HG03196 (cell line): ENCODE measurements at regions not wholly inside any gene's neighbourhood (a gene's known extent, or its start where the extent isn't known, plus 50 kb on each side); places are given as distances from the start of the nearest gene placed in this dataset.

Experiments
- ATAC-seq: cut with Tn5 transposase; IDR thresholded peaks from one replicate; pipeline ENCODE4 v1.9.1; 2021; ENCODE audit not compliant: unreplicated experiment

DNA sequence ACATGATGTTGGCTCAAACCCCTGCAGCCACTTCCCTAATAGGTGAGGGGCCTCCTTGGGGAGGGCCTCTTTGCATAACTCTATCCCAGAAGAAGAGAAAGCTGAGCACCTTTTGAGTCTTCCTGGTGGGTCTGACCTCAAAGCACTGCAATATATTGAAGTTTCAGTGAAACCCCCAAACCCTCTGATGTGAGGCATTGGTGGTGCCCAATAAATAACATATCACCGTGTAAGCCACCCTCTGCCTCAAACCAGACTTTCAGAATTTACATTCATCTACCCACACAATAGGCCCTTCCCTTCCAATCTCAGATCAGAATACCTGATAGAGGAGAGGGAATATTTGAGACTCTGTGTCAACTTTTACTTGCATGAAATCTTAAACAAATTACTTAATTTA, 142.8 kb upstream of the STK17B start:
- no peak for ATAC-seq

DNA sequence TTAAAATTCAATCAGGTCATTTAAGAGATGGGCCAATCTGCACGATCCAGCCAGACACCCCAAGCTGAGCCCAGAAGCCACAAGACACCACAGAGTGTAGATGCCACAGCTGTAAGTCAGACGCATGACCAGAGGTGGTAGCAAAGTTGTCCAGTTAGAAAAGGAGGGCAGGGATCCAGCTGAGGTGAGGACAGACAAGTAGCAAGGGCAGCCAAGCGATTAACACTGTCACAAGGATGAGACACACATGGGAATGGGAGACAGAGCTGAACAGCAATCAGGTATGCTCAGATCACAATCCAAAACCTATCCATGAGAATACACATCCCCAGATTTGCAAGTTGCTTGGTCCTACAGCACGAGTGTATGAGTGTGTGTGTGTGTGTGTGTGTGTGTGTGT, 143.4 kb upstream of the STK17B start:
- ATAC-seq = no peak

DNA sequence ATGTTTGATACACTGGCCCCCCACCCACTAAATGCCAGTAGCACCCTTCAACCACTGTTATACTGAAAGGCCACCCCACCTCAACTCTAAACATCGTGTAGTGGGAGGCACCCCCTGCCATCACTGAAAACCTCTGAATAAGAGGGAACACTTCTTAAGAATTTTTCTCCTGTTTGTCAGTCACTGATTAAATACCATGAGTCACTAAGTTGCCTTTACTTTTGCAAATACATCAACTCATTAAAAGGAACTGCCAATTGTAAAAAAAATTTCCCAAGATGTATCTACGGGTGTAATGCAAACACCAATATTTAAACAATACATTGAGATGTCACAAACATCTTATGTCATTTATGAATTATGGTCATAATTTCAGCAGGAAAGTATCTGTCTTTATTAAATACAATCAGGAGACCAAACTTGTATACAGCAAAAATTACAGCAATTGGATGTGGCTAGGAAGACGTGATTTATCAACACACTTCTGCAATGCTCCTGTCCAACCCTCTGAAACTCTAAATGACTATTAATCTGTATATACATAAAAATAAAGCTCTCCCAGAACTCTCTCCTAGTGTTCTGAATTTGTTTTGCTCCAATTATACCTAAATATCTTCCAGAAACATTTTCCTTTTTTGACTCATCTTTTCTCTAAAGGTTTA, 144.1 kb upstream of the STK17B start:
- ATAC-seq = no peak

DNA sequence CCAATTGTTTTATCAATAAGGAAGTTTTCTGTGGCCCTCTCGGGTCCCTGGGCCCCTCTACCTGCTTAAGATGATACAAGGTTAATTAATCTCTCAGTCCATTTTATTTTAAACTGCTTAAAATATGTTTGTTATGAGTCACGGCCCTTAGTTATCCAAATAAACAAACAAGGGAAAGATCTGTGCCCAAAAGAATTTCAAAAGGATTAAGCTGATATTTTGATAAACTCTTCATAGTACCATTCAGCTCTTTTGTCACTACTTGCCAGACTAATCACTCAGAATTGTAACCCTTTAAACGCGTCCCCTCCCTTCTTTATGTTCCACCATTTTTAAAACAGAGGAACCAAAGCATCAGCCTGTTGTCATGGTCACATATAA, 144.7 kb upstream of the STK17B start:
- no peak for ATAC-seq

DNA sequence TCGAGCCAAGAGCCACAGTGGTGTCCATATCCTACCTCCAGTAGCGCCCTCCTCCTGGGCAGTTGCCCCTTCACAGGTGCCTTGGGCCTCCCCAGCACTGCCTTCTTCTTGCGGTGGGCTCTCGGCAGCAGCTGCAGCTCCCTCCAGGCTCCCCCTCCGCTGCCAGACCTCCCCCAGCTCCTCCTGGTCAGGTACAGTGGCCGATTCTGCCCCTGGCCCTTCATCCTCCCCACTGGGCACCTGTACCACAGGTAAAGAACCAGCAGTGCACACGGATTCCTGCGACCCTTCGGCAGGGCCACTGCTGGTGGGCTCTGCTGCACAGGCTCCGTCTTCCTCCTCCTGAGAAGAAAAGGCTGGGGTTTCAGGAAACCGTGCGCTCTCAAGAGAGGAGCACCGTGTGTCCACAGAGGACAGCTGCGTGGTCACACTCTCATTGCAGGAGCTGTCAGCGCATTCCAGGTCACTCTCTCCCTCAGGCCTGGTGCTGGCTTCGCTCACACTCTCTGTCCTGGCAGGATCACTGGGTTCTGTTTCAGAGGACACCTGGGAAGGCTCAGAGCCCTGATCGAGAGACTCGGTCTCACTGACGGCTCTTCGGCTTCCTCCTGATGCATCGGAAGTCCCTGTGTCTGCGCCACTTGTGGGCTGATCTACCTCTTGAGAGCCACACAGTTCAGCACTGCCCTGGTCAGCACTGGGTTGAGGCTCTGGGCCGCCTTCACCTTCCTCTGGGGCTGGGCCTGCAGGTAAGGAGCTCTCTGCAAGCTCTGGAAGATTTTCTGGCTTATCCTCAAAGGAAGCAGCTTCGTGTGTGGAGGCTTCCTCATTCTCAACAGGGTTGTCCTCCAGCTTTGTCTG, 147.4 kb upstream of the STK17B start:
- no peak for ATAC-seq

DNA sequence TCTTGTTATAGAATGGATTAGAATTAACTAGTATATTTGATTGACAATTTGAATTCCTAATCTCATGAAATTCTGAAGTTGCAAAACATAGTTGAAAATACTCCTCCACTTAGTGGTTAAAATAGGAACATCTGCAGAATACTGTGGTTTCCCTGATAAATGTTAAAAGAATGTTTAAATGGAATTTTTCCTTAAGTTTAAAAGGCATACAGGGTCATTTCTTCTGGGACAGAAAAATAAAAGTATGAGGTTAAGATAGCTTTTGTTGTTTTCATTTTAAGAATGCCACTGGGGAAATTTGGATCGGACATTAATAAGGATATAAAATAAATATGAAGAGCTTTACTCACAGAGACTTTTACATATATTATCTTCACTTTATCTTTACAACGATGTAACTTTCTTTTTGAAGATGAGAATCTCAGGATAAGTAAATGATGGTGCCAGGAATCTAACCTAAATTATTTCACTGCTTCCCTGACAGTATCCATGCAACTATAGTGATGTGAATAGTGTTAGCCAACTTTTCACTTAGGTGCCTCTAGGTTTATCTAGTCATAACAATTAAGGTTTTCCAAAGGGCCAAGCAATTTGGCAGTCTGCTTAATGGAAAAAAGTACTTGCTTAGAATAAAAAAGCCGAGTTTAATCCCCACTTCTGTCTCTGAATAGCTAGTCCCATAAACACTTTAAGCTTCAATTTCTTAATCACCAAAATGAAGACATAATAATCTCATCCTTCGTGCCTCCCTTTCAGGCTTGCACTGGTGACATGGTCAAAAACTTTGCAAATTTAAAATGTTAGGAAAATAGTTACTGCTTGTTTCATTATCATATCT, 151.8 kb upstream of the STK17B start:
- ATAC-seq = no peak

DNA sequence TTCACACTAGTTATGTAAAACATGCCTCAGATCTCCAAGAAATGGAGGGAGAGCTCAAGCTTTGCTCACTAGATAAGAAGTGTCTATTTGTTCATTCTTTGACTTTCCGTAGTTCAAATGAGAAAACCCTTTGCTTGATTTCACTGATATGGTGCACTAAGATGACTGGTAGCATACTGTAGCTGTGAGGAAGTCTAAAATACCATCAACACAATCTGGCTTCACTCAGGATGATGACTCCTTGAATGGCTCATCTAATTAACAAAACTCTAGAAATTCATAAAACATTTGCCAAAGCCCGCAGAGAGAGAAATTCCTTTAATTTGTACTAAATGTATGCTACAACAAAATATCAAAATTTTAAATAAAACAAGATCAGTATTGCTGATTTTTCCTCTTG, 152.8 kb upstream of the STK17B start:
- no peak for ATAC-seq

DNA sequence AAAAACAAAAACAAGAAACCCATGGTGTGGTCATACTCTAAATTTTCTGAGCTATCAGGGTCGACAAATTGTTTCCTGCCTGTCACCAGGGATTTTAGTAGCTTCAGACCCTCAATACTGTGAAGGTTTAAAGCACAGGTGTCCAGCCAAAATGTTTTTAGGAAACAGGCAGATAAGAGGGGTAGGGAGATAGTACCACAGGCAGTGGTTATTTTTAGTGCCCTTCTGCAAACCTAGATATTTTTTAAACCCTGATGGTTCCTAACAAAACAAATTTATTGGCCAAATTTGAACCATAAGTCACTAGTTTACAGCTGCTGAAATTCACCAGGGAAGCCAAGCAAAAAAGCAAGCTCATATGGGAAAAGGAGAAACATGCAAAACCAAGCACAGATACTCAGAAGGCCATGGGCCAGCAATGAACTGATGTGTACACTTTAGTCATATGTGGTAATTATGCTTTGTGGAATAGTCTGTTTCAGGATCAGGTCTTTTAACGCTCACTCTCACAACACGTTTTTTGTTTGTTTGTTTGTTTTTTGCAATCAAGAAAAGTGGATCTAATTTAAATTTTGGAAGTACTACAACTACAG, 156.8 kb upstream of the STK17B start:
- no peak for ATAC-seq

DNA sequence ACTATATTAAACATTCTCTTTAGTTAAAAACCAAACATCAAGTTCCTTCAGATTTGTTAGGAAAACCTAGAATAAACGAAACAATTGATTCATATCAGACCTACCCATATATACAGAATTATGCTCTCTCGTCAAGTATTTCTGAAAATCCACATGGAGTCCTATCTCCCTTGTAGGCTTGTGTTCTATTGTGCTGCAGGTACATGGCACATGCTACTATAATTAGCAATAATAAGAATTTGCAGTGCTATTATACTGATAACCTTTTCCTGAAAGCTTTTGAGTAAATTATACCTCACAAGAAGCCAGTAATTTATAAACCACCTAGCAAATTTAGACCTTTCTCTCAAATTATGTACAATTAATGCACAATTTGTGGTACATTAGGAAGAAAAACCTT, 158.6 kb upstream of the STK17B start:
- no peak for ATAC-seq

DNA sequence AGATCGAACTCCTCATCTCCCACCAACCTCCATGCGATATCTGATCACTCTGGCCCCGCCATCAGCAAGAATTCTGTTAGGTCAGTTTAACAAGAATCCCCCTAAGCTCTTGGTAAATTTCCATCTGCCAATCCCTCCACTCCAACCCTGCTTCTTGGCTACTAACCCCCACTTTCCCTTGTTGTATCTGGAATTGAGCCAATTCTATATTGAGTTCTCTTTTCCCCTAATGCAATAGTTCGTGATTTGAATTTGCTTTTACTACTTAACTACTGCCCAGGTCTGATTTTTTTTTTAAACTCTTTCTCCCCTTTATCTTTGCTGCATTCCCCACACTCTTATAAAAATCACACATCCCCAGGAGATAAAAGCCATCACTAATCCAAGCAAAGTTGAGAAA, 159.3 kb upstream of the STK17B start:
- ATAC-seq = no peak

DNA sequence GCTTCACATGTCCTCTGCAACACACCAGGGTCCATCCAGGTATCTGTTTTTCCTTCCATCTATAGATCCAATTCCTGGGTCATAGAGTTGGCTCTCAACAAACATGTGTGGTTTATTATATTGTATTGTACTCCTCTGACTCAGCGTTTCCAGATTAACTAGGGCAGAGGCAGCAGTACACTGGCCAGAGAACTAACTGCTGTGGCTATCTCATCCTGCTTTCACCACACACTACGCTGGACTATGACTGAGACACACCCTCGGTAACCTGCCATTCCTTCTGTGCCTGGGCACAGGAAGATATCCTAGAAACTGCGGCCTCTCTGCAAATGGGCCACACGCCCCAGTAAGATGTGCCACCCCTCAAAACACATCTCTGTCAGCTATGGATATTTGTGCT, 159.8 kb upstream of the STK17B start:
- no peak for ATAC-seq

DNA sequence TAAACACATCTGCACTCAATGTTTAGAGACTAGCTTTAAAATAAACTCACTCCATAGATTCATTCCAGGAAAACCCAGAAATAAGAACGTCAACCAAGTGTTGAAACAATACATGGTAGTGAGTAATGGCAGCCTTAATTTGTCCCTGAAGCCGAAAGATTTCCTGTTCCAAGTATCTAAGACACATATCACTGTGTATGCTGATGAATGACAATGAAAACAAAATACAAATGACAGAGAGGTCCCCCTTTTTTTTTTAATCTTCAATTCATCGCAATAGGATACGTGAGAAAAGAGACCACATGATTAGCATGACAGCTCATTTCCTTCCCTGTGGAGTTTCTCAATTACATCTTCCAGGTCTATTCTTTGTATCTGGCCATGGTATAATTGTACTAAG, 160.5 kb upstream of the STK17B start:
- no peak for ATAC-seq

DNA sequence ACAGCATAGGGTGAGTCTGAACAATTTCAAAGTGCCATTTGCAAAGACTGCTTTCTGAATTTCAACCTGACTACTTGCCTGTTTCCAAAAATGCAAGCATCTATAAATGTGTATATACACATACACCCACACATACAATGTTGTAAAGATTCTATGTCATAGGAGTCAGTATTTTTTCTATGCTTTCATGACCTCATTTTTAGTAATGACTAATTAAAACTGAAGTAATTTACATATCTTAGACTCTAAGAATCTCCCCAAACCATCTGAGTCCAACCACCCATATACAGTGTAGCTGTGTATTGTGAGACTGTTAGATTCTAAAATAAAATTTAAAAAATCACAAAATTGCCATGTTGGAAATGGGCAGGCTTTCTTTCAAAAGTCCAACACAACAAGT, 162.0 kb upstream of the STK17B start:
- no peak for ATAC-seq

DNA sequence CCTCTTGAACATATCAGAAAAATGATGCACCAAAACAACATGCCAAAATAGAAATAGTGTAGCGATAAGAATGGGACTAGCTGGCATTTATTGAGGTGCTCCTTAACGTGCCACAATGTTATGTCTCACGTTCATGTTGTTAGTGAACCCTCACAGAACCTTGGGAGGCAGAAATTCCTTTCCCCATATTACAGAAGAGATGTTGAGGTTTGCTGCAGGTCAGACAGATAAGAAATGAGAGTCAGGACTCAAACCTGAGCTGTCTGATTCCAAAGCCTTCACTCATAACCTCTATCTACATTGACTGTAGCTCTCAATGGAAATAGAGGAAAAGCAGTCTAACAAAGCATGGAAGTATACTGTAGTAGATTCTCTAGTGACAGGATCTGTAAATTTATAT, 163.3 kb upstream of the STK17B start:
- no peak for ATAC-seq

DNA sequence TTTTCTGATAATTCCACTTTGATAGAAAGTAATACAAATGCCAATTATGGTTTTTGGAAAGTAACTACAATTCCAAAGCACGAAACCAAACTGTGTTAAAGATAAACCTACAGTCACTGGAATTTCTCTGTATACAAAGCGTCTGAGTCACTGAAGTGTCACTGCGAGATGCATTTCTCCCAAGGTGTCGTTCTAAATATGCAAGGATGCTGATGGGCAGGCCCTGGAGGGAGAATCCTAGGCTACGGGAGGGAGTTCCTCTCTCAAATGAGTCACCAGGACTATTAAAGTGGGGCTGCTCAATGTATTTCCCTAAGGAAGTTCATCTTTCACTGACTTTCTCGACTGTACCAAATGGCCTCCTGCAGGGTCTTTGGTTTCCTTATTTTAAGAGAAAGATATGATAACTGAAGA, 163.8 kb upstream of the STK17B start:
- ATAC-seq = no peak

DNA sequence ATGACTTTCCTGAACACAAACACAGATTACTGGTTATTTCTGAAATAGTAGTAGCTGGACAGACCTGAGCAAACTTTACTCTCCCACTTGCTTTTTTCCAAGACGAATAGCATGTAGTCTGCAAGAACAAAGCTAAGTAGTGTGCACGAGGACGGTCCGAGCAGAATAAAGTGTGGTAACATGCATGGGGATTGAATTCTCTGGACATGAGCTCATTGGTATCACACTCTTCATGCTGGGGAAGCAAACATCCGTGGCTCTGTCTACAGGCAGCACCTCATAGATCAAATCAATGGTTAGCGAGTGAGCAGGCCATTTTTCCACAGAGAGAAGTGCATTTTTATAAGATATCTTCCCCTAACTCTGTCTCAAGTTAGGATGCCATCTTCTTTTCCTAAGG, 164.8 kb upstream of the STK17B start:
- no peak for ATAC-seq

DNA sequence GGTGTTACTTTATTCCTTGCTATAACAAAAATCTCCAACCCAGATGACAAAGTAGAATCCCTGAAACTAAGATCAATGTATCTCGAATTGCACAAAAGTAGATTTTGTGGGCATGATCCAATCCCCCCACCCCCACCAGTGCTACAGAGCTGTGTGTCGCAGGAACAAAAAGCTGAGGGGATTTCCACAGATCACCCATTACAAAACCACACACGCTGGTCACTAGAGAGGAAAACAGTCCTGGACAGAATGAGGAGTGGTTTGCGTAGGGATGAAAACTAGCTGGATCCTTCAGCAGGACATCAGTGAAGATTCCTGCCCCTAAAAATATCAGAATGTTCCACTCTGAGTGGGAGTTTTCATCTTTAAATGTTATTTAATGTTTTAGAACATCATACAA, 165.3 kb upstream of the STK17B start:
- ATAC-seq = no peak

DNA sequence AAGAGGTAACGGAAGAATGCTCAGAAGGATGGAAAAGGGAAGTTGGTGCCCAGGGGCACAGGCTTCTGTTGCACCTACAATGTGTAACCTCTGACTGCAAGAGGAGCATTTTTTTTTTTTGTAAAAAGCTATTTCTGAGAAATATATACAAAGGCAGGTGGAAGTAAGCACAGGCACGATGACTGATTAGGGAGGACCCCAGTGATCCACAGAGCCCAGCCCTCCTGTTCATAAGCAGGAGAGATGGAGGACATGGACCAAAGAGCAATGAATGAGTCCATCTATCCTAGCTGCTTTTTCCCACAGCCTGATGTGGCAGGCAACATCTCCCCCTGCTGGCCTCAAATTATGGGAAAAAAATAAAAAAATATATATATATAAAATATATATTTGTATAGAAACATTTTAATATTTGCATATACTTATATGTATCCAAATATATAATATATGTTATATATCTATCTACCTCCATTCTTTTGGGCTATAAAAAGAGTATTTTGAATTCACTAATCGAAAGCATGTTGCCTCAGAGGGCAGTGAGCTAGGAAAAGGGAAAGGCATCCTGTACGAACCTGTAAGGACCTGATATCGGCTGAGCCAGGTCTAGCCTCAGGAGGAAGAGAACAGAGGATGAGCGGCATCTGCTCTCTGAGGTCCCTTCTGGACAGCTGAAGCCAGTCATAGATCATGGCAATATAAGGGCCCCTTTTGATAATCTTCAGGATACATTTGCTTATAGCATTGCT, 166.0 kb upstream of the STK17B start:
- no peak for ATAC-seq

DNA sequence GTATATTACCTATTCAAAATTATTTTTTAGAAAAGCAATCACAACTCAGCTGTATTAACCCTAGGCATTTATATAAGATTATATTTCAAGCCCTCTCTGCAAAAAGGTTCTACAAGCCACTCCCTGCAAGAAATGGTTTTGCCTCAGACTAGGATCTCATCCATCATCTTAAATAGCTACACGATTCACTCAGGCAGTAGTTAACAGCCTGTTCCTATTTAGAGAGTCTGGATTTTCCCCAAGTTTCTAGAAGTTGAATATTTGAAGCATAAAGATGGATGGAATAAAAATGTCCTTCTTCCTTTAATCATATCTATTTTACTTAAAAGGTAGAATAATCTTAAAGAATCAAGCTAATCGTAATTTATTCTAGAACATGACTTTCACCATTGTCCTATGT, 167.1 kb upstream of the STK17B start:
- ATAC-seq = no peak

DNA sequence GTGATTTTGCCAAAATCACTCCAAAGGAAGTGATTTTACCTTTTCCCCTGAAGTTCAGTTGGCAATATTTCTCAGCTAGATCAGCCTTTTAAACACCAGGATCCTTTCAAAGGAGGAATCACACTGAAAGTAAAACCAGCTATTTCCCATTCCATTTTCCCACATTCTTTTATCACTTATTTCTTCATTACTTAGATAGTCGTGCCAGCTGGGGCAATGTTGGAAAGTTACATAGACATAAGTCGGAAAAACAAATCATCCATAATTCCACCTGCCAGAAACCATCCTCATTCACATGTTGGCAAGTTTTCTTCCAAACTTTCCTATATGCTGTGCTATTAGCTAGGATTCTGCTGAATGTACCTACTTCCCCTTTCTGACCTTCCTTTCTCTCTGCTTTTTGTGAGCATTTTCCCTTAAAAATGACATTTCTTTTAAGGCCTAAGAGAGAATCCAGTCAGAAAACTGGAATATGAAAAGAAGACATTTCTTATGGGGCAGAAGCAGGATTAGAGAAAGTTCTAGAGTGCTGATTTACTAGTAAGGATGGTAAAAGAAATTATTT, 170.0 kb upstream of the STK17B start:
- ATAC-seq = no peak
